Body of pancreas (tissue), 4 donors: ENCODE measurements at regions not wholly inside any gene's neighbourhood (a gene's known extent, or its start where the extent isn't known, plus 50 kb on each side); places are given as distances from the start of the nearest gene placed in this dataset.

Source experiments
- POLR2A ChIP-seq, 3 donors: fragments of 450-650 bp; IDR thresholded peaks; one replicate each; pipeline ENCODE4 v1.6.1; 2016; ENCODE audit warnings: antibody characterized with exemption in 3 of 3, mild to moderate bottlenecking in 2 of 3
- TF ChIP-seq, protein P1 (sequence below), 7 experiments: fragments of 450-650 bp in 4 of 7; fragments of 200-600 bp in 3 of 7; sonication (generic) in 3 of 7; IDR thresholded peaks; one replicate each; pipeline ENCODE4 v1.5.1; 2016 to 2019; ENCODE audit warnings: antibody characterized with exemption in 7 of 7

- no peak for TF ChIP-seq POLR2A (IDR thresholded peaks at IDR 0.05)
- TF ChIP-seq, protein P1, sequence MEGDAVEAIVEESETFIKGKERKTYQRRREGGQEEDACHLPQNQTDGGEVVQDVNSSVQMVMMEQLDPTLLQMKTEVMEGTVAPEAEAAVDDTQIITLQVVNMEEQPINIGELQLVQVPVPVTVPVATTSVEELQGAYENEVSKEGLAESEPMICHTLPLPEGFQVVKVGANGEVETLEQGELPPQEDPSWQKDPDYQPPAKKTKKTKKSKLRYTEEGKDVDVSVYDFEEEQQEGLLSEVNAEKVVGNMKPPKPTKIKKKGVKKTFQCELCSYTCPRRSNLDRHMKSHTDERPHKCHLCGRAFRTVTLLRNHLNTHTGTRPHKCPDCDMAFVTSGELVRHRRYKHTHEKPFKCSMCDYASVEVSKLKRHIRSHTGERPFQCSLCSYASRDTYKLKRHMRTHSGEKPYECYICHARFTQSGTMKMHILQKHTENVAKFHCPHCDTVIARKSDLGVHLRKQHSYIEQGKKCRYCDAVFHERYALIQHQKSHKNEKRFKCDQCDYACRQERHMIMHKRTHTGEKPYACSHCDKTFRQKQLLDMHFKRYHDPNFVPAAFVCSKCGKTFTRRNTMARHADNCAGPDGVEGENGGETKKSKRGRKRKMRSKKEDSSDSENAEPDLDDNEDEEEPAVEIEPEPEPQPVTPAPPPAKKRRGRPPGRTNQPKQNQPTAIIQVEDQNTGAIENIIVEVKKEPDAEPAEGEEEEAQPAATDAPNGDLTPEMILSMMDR (IDR thresholded peaks at IDR 0.05), result no peak
Measured at GRCh38 chr13:75194717-75195462, 287.1 kb downstream of the TBC1D4 start.
